ENCODE measurements at regions not wholly inside any gene's neighbourhood (a gene's known extent, or its start where the extent isn't known, plus 50 kb on each side); places are given as distances from the start of the nearest gene placed in this dataset.
"Not testable (repeated sequence)": the region's sequence is repeated elsewhere in the genome, so short reads cannot be mapped to it uniquely, and the experiment has no call there.

DNA sequence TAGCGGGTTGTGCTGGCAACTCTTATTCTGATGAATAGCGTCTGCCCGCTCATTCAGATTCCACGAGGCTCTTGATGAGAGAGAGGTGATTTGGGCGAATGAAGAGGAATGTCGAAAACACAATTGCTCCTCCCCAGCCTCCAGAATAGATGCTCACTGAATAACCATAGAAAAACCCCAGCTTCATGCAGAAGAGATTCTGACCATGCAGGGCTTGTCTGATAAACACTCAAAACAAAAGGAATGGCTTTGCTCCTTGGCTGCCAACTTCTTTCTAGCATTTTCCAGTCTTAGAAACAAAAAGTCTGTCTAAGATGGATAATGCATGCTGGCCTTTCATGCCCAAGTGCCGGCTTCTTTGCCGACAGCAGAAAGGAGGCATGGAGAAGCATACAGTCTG lies 569.5 kb downstream of the MN1 start:
- no peak for DNase-seq (ENCODE audit: low read depth in 4 of 4, low spot score in 2 of 4)

DNA sequence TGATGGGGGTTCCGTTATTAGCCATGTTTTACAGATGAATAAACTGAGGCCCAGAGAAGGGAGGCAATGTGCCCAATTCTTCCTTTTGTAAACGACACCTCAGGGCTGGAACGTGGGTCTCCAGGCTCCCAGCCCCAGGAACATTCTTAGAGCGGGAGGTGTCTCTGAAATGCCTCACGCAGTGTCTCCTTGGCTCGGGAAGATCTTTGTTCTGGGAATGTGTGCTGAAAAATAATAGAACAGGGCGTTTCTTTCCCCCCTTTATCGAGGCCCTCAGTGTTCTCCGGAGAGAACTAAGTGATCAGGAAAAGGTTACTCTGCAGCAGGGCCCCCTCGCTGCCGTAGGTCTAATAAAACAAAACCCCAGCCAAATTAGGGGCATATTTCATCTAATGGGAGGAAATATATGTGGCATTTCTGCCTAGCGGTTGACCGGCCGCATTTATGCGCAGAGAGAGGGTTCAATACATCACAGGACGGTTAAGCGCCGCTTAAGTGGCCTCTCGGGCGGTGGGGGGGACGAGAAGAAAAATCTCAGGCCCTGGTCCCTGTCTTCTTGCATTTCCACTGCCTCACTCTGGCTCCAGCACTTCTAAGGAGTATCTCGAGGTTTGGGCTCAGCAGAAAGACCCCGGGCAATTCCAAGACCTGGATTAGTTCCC lies 564.3 kb downstream of the MN1 start:
- no peak for DNase-seq (ENCODE audit: low read depth in 4 of 4, low spot score in 2 of 4)

DNA sequence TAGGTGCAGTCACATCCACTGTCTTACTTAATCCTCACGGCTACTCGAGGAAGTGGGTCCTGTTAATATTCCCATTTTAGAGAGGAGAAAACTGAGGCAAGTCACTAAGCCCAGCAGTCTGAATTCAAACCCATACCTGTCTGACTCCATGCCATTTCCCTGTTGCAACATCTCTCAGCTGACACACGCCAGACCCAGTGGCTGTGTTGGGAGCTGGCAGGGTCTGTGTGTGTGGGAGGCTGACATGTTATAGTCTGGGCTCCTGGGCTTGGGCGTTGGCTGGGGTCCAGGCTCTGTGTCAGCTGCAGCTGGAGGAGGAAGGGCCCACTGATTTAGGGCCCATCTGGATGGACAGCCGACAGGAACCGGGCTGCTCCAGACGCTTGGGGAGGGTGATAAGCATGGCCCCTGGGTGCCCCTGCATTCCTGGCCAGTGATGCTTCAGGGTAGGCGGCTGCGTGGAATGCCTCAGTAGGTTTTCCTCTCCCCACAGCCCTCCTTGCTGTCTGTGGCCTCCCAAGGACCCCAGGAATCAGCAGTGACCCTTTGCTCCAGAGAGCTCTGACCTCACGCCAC lies 562.5 kb downstream of the MN1 start:
- DNase-seq (ENCODE audit: low read depth in 4 of 4, low spot score in 2 of 4), result peak in 3 of 4 donors; percentile 43 to 54 (median 47)

DNA sequence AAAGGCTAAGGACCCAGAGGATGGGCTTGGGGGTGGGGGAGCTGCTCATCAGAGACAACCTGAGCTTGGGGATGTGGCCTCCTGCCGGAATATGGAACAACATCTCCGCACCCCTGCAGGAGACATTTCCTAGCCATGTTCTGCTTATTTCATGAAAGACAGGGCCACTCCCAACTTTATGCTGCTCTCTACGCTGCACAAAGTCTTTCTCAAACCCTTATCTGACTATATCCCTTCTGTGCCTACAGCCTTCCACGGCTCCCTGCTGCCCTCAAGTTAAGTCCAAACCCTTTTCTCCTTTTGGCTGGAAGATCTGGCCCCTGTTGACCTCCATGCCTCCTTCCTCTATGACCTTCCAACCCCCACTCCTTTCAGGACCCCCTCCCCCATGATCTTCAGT lies 562.0 kb downstream of the MN1 start:
- DNase-seq (ENCODE audit: low read depth in 4 of 4, low spot score in 2 of 4), result no peak

DNA sequence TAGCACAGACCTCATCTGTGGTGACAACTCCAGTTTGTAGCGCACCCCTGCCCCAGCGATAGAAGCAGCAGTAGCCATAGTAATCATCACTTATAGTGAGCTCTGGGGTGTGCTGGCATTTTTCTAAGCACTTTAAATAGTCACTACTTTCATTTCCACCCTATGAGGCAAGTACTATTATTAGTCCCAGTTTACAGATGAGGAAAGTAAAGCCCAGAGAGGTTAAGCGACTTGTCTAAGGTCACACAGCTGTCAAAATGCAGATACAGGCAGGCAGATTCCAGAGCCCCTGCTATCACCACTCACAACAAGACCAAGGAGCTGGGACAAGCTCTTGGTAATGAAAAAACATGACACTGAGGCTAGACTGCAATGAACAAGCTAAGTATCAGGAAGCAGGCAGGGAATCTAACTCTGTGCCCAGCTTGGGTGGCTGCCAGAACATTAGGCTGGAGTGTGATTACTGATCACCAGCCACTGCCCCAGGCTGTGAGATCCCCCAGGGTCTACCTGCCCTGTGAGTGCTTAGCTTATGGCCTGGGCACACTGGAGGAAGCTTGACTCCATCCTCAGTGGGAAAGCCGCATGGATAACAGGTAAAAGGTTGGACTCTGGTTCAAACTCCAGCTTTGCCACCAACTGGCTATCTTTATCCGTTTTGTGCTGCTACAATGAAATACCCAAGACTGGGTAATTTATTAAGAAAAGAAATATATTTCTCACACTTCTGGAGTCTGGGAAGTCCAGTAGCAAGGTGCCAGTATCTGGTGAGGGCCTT lies 561.1 kb downstream of the MN1 start:
- DNase-seq (ENCODE audit: low read depth in 4 of 4, low spot score in 2 of 4), result no peak

DNA sequence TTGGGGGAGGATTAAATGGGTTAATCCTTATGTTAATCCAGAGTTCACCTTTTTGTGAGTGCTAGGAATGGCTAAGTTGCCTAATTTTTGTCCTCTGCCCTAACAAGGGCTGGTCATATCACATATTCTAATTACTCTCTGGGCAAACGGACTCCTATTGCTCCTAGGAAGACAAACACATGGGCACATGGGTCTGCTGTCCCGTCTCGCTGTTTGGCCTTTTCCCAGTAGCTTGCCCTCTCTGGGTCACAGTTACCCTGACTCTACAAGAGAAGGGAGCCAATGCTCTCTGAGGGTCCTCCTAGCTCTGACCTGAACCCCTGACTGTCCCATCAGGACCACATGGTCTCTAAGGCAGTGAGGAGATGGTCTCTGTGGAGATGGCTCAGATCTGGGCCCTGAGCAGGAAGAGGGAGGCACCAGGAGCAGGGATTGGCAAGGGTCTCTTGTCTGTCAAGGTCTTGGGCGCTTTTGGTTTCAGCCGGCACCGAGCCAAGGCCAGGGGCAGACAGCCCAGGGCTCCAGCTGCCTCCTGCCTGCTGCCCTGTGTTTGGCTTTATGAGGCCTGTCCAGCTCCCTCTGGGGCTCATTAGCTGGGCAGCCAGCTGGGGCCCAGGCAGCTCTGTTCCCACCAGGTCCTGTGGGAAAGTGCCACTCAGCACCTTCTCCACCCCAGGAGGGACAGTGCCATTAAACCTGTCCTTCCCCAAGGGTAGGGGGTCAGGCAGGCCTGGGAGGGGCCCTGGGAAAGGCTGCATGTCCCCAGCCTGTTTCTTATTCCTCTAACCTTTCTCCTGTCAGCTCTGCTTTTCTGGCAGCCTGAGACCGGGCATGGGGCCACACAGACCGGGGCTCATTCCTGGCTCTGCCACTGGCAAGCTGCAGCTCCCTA lies 559.9 kb downstream of the MN1 start:
- no peak for DNase-seq (ENCODE audit: low read depth in 4 of 4, low spot score in 2 of 4)

DNA sequence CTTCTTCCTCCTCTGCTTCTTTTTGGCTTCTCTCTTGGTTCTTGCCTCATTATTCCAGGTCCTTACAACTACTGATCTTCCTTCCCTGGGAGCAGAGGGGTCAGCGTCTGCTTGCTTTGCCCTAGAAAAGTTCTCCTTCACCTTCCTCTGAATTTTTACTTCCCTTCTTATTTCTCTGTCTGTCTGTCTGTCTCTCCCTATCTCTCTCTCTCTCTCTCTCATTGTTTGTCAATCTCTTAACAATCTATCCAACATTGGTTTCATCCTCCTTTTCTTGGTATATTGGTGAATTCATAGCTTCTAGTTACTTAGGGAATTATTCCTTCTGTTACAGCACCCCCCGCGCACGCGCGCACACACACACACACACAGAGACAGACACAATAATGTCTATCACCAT lies 559.1 kb downstream of the MN1 start:
- DNase-seq (ENCODE audit: low read depth in 4 of 4, low spot score in 2 of 4), result no peak

DNA sequence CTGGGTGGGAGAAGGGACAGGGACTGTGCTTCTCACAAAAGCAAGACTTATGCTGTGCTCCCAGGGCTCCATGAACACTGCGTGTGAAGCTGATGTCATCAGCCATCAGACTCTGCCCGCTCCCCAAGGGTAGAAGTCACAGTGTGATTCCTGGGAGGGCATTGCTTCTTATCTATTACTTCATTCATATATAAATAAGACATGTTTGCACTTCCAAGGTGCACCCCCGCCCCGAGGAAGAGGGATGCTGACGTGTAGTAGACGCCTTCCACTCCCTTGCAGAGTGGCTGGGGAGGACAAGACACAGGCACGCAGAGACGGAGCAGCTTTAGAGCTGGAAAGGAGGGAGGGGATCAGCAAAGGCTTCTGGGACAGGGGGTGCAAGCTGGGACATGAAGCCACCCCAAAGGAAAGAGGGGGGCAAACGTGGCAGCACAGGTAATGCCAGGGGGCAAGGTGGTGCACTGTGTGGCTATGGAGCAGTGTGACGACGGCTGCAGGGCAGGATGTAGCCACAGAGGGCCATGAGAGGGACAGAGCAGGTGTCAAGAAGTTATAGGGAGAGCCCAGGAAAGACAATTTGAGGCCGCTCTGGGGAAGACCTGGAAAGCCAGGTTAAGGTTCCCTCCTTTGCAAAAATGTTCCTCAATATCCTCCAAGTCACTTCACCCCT lies 558.5 kb downstream of the MN1 start:
- DNase-seq (ENCODE audit: low read depth in 4 of 4, low spot score in 2 of 4), result no peak

DNA sequence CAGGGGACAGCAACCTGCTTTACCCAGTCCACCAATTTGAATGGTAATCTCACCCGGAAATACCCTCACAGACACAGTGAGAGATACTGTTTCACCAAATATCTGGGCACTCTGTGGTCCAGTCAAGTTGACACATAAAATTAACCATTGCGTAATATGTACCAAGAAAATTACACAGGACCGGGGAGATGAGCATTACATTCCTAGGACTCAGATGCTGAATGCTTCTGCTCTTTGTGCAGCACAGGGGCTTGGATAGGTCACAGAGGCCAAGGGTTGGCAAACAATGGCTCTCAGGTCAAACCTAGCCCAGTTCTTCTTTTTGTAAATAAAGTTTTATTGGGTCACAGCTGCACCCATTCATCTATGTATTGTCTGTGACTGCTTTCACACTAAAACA lies 557.2 kb downstream of the MN1 start:
- DNase-seq (ENCODE audit: low read depth in 4 of 4, low spot score in 2 of 4), result no peak

DNA sequence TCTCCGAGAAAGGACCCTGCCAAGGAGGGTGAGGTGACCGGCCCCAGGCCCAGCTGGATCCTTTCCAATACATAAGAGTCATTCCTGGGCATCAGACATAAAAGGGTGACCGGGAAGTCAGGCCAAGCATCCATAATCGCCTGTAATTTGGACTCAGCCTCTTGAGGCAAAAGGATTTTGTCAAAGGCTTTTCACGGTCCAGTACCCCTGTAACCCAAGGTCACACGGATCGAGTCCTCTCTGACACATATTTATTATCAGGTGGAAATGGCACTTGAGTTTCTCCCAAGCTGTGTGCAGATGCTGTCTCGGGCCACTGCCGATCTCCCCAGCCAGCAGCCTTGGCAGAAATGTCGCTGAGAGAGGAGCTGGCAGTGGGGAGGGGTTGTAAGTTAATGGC lies 556.5 kb downstream of the MN1 start:
- DNase-seq (ENCODE audit: low read depth in 4 of 4, low spot score in 2 of 4), result no peak

DNA sequence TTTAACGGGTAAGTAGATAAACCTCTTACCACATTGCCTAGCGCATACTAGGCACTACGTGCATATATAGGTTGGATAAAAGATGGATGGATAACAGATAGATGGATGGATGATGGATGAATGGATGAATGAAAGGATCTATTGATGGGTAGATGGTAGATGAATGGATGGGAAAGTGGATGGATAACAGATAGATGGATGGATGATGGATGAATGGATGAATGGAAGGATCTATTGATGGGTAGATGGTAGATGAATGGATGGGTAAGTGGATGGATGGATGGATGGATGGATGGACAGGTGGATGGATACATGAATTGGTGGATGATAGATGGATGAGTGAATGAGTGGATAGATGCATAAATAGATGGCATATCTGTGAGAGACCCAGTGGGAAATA lies 555.0 kb downstream of the MN1 start:
- DNase-seq (ENCODE audit: low read depth in 4 of 4, low spot score in 2 of 4), result no peak

DNA sequence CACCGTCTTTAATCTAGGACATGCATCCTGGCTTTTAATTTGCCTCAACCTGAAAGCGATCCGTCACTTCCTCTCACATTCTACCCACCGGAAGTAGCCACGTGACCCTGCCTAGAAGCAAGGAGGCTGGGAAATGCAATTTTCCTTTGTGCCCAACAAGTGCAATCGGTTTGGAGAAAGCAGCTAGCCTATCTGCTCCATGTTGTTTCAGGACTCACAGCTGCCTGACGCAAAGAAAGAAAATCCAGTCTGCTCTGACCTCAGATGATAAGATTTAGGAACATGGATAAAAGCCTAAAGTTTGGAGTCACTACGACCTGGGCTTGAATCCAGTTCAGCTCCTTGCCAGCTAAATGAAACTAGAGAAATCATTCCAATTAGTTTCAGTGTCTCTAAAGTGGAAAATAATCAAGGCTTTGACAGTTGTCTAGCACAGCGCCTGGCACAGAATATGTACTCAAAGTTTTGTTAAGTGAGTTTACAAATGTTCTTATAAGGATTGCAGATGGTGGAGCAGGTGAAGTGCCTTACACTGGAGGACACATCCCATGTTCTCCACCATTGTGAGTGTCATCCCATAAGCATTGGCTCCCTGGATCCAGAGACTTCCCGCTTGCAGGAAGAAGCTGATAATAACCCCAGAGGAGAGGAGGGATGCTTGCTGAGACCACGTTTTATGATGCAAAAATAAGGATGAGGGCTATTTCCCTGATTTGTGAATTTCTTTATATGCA lies 553.7 kb downstream of the MN1 start:
- DNase-seq (ENCODE audit: low read depth in 4 of 4, low spot score in 2 of 4), result no peak

DNA sequence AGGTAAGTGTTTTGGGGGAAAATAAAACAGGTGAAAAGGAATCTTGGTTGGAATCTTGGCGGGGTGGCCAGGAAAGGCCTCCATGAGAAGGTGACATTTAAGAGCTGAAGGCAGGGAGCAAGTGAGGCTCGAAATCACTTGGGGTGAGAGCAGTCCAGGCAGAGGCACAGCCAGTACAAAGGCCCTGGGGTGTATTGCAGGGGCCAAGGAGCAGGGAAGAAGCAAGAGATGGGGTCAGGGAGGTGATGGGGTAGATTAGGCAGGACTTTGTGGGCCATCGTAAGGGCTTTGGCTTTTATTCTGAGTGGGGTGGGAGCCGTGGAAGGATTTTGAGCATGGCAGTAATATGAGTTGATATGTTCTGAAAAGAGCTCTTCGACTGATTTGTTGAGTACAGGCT lies 551.1 kb downstream of the MN1 start:
- DNase-seq (ENCODE audit: low read depth in 4 of 4, low spot score in 2 of 4), result no peak

DNA sequence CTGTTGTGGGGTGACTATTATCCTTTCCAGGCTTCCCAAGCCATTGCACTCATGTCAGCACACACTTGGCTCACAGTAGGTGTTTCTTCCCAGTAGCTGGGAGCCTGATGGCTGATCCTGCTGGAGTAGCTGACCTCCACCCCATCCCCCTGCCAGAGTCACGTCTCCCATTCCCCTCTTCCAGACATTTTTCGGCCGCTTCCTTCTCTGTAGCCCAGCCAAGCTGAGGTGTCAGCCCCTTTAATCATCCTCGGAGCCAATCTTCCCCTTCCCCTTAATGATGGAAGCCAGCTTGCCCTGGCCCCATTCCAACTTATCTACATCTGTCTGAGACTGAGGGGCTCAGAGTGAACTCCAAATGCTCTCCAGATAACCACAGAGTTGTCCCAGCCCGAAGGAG lies 550.7 kb downstream of the MN1 start:
- DNase-seq (ENCODE audit: low read depth in 4 of 4, low spot score in 2 of 4), result no peak

DNA sequence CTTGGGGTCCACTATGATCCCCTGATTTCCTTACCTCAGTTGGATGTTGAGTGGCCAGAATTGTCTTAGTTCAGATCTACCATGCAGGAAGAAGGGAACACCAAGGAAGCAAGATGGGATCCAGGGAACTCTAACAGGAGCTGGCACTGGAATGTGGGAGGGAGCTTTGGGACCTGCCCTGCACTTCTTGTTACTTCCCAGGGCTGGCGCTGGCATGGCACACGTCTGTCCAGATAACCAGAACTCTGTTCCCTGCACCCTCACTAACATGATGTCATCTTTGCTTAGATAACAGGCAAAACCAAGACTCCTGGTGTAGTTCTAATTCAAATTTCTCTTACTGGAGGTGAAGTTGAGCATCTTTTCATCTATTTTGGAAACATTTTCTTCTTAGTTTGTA lies 550.0 kb downstream of the MN1 start:
- DNase-seq (ENCODE audit: low read depth in 4 of 4, low spot score in 2 of 4), result no peak

DNA sequence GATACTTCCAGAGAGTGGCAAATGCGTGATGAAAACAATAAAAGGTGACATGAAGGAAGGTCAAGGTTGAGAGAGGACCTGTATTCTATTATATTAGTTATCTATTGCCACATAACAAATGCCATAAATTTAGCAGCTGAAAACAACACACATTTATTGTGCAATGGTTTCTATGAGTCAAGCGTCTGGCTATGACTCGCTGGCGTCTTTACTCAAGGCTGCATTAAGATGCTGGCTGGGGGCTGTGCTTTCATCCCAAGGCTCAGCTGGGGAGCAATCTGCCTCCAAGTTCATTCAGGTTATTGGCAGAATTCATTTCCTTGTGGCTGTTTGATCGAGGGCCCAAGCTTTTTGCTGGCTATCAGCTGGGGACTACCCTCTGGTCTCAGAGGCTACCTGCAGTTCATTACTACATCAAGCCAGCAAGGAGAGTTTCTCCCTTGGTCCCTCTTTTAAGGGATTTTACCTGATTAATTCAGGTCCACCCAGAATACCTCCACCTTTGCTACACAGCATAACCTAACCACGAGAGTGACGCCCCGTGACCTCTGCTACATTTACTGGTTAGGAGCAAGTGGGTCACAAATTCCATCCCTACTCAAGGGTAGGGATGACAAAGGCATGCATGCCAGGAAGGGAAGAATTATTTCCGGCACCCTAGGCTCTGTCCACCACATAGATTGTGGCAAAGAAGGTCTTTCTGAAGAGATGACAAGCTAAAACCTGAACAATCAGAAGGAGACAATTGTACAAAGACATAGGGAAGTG lies 549.1 kb downstream of the MN1 start:
- DNase-seq (ENCODE audit: low read depth in 4 of 4, low spot score in 2 of 4), result no peak

DNA sequence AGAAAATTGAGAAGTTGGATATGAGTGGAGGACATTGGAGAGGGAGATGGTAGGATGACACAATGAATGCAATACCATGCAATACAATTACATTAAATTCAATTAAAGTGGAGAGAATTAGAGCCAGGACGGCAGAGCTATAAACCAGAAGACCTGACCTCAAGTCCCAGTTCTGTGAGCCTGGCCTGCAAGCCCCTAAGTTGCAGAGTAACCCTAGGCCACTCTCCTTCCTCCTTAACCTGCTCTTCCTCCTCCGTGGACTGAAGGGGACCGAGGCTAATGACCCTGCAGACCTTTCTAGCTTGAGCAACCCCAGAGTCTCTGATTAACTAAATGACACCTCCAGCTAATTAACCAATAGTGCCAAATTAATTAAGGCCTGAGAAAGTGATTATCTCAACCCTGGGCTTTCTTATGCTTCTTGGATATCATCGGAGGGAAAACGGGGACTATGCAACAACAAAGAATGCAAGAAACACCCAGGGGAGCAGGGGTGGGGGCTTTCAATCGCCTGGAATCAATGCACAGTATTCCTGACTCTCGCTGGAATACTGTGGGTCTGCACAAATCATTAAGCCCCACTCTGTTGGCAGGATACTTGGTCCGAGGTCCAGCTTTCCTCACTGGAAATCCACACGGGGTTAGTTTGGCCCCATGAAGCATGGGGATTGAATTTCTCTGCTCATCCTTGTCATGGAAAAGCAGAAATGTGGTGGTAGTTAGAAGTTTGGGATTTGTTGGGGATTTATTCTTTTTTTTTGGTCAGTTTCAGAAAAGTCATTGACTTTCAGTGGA lies 548.3 kb downstream of the MN1 start:
- no peak for DNase-seq (ENCODE audit: low read depth in 4 of 4, low spot score in 2 of 4)

DNA sequence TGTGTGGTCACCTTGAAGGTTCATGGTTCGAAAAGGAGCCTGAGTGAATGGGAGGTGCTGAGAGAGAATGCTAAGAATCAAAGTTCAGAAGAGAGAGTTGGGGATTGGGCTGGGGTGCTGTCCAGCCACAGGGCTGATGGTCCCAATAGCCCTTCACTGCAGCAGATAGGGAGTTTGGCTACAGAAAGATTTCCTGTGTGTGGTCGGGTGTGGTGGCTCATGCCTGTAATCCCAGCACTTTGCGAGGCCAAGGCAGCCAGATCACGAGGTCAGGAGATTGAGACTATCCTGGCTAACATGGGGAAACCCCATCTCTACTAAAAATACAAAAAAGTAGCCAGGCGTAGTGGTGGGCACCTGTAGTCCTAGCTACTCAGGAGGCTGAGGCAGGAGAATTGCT lies 547.5 kb downstream of the MN1 start:
- DNase-seq (ENCODE audit: low read depth in 4 of 4, low spot score in 2 of 4), result not testable (repeated sequence)

Data from left renal cortex interstitium (tissue), 4 donors.